ENCODE measurements at regions not wholly inside any gene's neighbourhood (a gene's known extent, or its start where the extent isn't known, plus 50 kb on each side); places are given as distances from the start of the nearest gene placed in this dataset.

DNA sequence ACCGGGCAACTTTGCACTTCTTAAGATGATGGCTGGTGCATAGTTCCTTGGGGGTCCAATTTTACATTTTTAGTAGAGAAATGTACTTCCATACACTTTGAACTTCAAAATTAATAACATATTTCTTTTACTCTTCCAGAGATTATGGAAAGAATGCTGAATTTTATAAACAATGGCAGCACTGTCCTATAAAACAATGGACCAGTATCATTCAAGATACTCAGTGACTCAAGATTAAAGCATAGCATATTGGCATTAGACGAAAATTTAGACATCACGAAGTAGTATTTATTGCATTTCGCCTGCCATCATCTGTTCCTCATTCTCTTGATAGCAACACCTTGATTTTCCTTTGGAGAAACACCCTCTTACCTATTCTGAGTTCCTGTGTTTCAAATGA lies 118.3 kb upstream of the ATF7IP start:
- Histone ChIP-seq H3K27me3 (ENCODE audit: control insufficient read depth, insufficient read depth, low read length) (no peaks in the 10 kb centered on the region), H3K4me3 (ENCODE audit: low read length) (no peak overlapping the region), H3K27ac (ENCODE audit: low read length) (no peak overlapping the region), H3K36me3 (ENCODE audit: control insufficient read depth, insufficient read depth, low read length) (no peaks in the 10 kb centered on the region), H3K9me3 (replicated peaks; ENCODE audit: control insufficient read depth, low read depth, low read length) (peaks cover 9% of the 10 kb centered on the region), H3K4me1 (ENCODE audit: control insufficient read depth, insufficient read depth, low read length) (no peaks in the 10 kb centered on the region)
- 74% methylated on average over 3 of the region's 4 CpGs for WGBS (ENCODE audit: insufficient coverage)
- DNase-seq: no peak

- Histone ChIP-seq H3K9me3 (replicated peaks; ENCODE audit: control insufficient read depth, low read depth, low read length) (no peaks in the 10 kb centered on the region), H3K4me3 (ENCODE audit: low read length) (no peak overlapping the region), H3K36me3 (ENCODE audit: control insufficient read depth, insufficient read depth, low read length) (no peaks in the 10 kb centered on the region), H3K4me1 (ENCODE audit: control insufficient read depth, insufficient read depth, low read length) (no peaks in the 10 kb centered on the region), H3K27ac (ENCODE audit: low read length) (no peak overlapping the region), H3K27me3 (ENCODE audit: control insufficient read depth, insufficient read depth, low read length) (no peaks in the 10 kb centered on the region)
- no CpG with 5 or more reads among the region's 4 CpGs for WGBS (ENCODE audit: insufficient coverage)
- no peak for DNase-seq
These were observed 116.1 kb upstream of the ATF7IP start for GRCh38 chr12:14249368-14249767.

GRCh38 chr12:14252697-14253096 lies 112.8 kb upstream of the ATF7IP start:
- Histone ChIP-seq H3K36me3 (ENCODE audit: control insufficient read depth, insufficient read depth, low read length) (no peaks in the 10 kb centered on the region), H3K4me1 (ENCODE audit: control insufficient read depth, insufficient read depth, low read length) (peaks cover 11% of the 10 kb centered on the region), H3K4me3 (ENCODE audit: low read length) (no peak overlapping the region), H3K27me3 (ENCODE audit: control insufficient read depth, insufficient read depth, low read length) (no peaks in the 10 kb centered on the region), H3K27ac (ENCODE audit: low read length) (no peak overlapping the region), H3K9me3 (replicated peaks; ENCODE audit: control insufficient read depth, low read depth, low read length) (peaks cover 3% of the 10 kb centered on the region)
- no peak for DNase-seq
- no CpG with 5 or more reads among the region's 6 CpGs for WGBS (ENCODE audit: insufficient coverage)

GRCh38 chr12:14253496-14253895 lies 112.0 kb upstream of the ATF7IP start:
- WGBS (ENCODE audit: insufficient coverage): no CpG with 5 or more reads among the region's 3 CpGs
- Histone ChIP-seq H3K27me3 (ENCODE audit: control insufficient read depth, insufficient read depth, low read length) (no peaks in the 10 kb centered on the region), H3K4me3 (ENCODE audit: low read length) (no peak overlapping the region), H3K9me3 (replicated peaks; ENCODE audit: control insufficient read depth, low read depth, low read length) (peaks cover 3% of the 10 kb centered on the region), H3K27ac (ENCODE audit: low read length) (no peak overlapping the region), H3K36me3 (ENCODE audit: control insufficient read depth, insufficient read depth, low read length) (no peaks in the 10 kb centered on the region), H3K4me1 (ENCODE audit: control insufficient read depth, insufficient read depth, low read length) (peaks cover 19% of the 10 kb centered on the region)
- no peak for DNase-seq

GRCh38 chr12:14254781-14255180 lies 110.7 kb upstream of the ATF7IP start:
- H3K4me1 ChIP-seq (ENCODE audit: control insufficient read depth, insufficient read depth, low read length): peaks cover 28% of the 10 kb centered on the region
- H3K9me3 ChIP-seq (replicated peaks; ENCODE audit: control insufficient read depth, low read depth, low read length): peaks cover 4% of the 10 kb centered on the region
- H3K27me3 ChIP-seq (ENCODE audit: control insufficient read depth, insufficient read depth, low read length): no peaks in the 10 kb centered on the region
- no peak overlapping the region for H3K27ac ChIP-seq (ENCODE audit: low read length)
- DNase-seq: no peak
- H3K4me3 ChIP-seq (ENCODE audit: low read length): no peak overlapping the region
- WGBS (ENCODE audit: insufficient coverage): 100% methylated on average over 4 of the region's 6 CpGs
- no peaks in the 10 kb centered on the region for H3K36me3 ChIP-seq (ENCODE audit: control insufficient read depth, insufficient read depth, low read length)

DNA sequence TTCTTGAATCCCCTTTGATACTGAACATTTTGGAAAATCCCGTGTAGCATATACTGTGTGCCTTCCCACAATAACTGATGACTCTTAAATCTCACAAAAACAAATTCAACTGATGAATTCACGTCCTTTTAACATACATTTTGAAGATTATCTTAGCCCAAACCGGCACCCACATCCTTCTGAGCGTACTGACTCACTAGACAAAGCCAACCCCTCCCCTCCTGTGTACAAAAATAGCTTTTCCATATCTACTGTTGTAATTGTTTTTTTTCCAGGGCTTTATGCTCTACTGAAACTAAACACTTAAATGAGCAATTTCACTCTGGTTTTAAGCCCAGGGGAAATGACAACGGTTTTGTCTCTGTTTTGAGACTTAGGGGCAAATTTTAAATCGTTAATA lies 109.4 kb upstream of the ATF7IP start:
- peaks cover 8% of the 10 kb centered on the region for H3K9me3 ChIP-seq (replicated peaks; ENCODE audit: control insufficient read depth, low read depth, low read length)
- H3K4me3 ChIP-seq (ENCODE audit: low read length): no peak overlapping the region
- WGBS (ENCODE audit: insufficient coverage): 75% methylated on average over 2 of the region's 6 CpGs
- peak overlapping the region; percentile 96 for H3K27ac ChIP-seq (ENCODE audit: low read length)
- H3K4me1 ChIP-seq (ENCODE audit: control insufficient read depth, insufficient read depth, low read length): peaks cover 41% of the 10 kb centered on the region
- no peaks in the 10 kb centered on the region for H3K36me3 ChIP-seq (ENCODE audit: control insufficient read depth, insufficient read depth, low read length)
- H3K27me3 ChIP-seq (ENCODE audit: control insufficient read depth, insufficient read depth, low read length): no peaks in the 10 kb centered on the region
- peak; percentile 40 for DNase-seq

DNA sequence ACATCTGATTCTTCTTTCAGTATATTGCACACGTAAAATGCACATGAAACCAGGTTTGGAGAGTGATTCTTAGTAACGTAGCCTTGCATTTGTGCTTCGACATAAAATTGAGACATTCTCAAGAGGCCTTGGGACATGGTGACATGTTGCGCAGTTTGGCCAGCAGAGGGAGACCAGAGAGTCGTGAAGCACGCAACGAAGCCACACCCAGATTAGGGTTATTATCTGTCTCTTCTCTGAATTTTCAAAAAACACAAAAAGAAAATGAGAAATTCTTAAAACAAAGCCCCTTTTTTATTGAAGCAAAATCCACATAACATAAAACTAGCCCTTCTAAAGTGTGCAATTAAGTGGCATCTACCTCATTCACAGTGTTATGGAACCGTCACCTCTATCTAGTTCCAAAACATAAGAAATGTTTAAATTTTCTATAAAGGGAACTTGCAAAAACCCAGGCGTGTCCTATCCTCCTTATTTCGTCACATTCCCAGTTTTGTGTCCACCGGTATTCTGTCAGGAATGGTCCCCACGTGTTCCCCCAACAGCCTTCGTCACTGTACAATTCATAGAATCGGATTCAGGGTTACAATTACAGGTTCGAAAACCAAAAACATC lies 108.8 kb upstream of the ATF7IP start:
- WGBS (ENCODE audit: insufficient coverage): 40% methylated on average over 9 of the region's 15 CpGs
- no peaks in the 10 kb centered on the region for H3K27me3 ChIP-seq (ENCODE audit: control insufficient read depth, insufficient read depth, low read length)
- H3K36me3 ChIP-seq (ENCODE audit: control insufficient read depth, insufficient read depth, low read length): no peaks in the 10 kb centered on the region
- peaks cover 8% of the 10 kb centered on the region for H3K9me3 ChIP-seq (replicated peaks; ENCODE audit: control insufficient read depth, low read depth, low read length)
- peak; percentile 88 for DNase-seq
- no peak overlapping the region for H3K4me3 ChIP-seq (ENCODE audit: low read length)
- H3K4me1 ChIP-seq (ENCODE audit: control insufficient read depth, insufficient read depth, low read length): peaks cover 43% of the 10 kb centered on the region
- peak overlapping the region; percentile 96 for H3K27ac ChIP-seq (ENCODE audit: low read length)

- Histone ChIP-seq H3K9me3 (replicated peaks; ENCODE audit: control insufficient read depth, low read depth, low read length) (peaks cover 8% of the 10 kb centered on the region), H3K4me3 (ENCODE audit: low read length) (no peak overlapping the region), H3K27me3 (ENCODE audit: control insufficient read depth, insufficient read depth, low read length) (no peaks in the 10 kb centered on the region), H3K27ac (ENCODE audit: low read length) (peak overlapping the region; percentile 96), H3K36me3 (ENCODE audit: control insufficient read depth, insufficient read depth, low read length) (no peaks in the 10 kb centered on the region), H3K4me1 (ENCODE audit: control insufficient read depth, insufficient read depth, low read length) (peaks cover 43% of the 10 kb centered on the region)
- 0% methylated on average over 5 of the region's 7 CpGs for WGBS (ENCODE audit: insufficient coverage)
- no peak for DNase-seq
These were observed 108.2 kb upstream of the ATF7IP start for GRCh38 chr12:14257303-14257733.

- DNase-seq: peak; percentile 99
- Histone ChIP-seq H3K36me3 (ENCODE audit: control insufficient read depth, insufficient read depth, low read length) (no peaks in the 10 kb centered on the region), H3K9me3 (replicated peaks; ENCODE audit: control insufficient read depth, low read depth, low read length) (peaks cover 8% of the 10 kb centered on the region), H3K27ac (ENCODE audit: low read length) (peak overlapping the region; percentile 96), H3K4me1 (ENCODE audit: control insufficient read depth, insufficient read depth, low read length) (peaks cover 43% of the 10 kb centered on the region), H3K27me3 (ENCODE audit: control insufficient read depth, insufficient read depth, low read length) (no peaks in the 10 kb centered on the region), H3K4me3 (ENCODE audit: low read length) (no peak overlapping the region)
- 27% methylated on average over 8 of the region's 13 CpGs for WGBS (ENCODE audit: insufficient coverage)
These were observed 107.5 kb upstream of the ATF7IP start for GRCh38 chr12:14257734-14258574.

- DNase-seq: peak; percentile 86
- Histone ChIP-seq H3K27ac (ENCODE audit: low read length) (peak overlapping the region; percentile 96), H3K36me3 (ENCODE audit: control insufficient read depth, insufficient read depth, low read length) (no peaks in the 10 kb centered on the region), H3K27me3 (ENCODE audit: control insufficient read depth, insufficient read depth, low read length) (no peaks in the 10 kb centered on the region), H3K4me1 (ENCODE audit: control insufficient read depth, insufficient read depth, low read length) (peaks cover 43% of the 10 kb centered on the region), H3K9me3 (replicated peaks; ENCODE audit: control insufficient read depth, low read depth, low read length) (peaks cover 8% of the 10 kb centered on the region), H3K4me3 (ENCODE audit: low read length) (no peak overlapping the region)
- WGBS (ENCODE audit: insufficient coverage): 0% methylated on average over 1 of the region's 4 CpGs
These were observed 106.9 kb upstream of the ATF7IP start for GRCh38 chr12:14258575-14258940.
